HCT116 (cell line): ENCODE measurements at regions not wholly inside any gene's neighbourhood (a gene's known extent, or its start where the extent isn't known, plus 50 kb on each side); places are given as distances from the start of the nearest gene placed in this dataset.

Experiments used
- ATAC-seq: fragments of 200-7000 bp; cut with Tn5 transposase; 2 replicates; pipeline ENCODE4 v1.9.1; 2020; ENCODE audit warnings: mild to moderate bottlenecking, moderate library complexity
- BruUV-seq: library from RNA; stranded (reverse); fragments of 400-500 nt; replicated peaks from 2 replicates; lab custom pipeline; 2021; lab: Mats Ljungman, UMichigan
- CTCF ChIA-PET: fragments of 300-600 bp; sonication (Branson Sonifier 250); formaldehyde crosslinking; loops from one replicate; lab custom pipeline; 2021; ENCODE audit warnings: antibody characterized with exemption; lab: Charles Lee
- POLR2A ChIA-PET: fragments of 300-600, 350-600 bp; sonication (Branson Sonifier 250); formaldehyde crosslinking; loops from one replicate; lab custom pipeline; 2021; ENCODE audit warnings: antibody characterized with exemption; lab: Charles Lee
- RAD21 ChIA-PET, 2 experiments: fragments of 300-600 bp; sonication (Branson Sonifier 250); formaldehyde crosslinking; loops; one replicate each; lab custom pipeline; 2023; ENCODE audit warnings: low total read pairs in 2 of 2; ENCODE audit not compliant: uncharacterized antibody in 2 of 2, unreplicated experiment in 2 of 2, low non-redundant PET in 1 of 2; lab: Charles Lee
- DNase-seq: peaks from one replicate; pipeline ENCODE4 v3.0.0-alpha.2; 2010; ENCODE audit warnings: low read depth, low spot score
- H2AFZ ChIP-seq: fragments of 200-600 bp; shearing (Covaris generic), sonication (generic); 2 replicates; pipeline ENCODE4 v1.6.1; 2017; ENCODE audit warnings: low read depth, mixed run types, mixed read lengths, antibody characterized with exemption, low read length; ENCODE audit not compliant: poor library complexity, severe bottlenecking
- H3K27ac ChIP-seq: 2 replicates; pipeline ENCODE4 v1.5.1; 2012; ENCODE audit warnings: low read depth, low read length
- H3K27me3 ChIP-seq: fragments of 200-600 bp; sonication (generic); 2 replicates; pipeline ENCODE4 v1.6.1; 2016; ENCODE audit warnings: mixed run types, low read length, mixed read lengths; ENCODE audit not compliant: insufficient read depth
- H3K36me3 ChIP-seq, 2 experiments: fragments of 200-500 bp in 1 of 2; fragments of 200-600 bp in 1 of 2; sonication (Bioruptor generic) in 1 of 2; sonication (generic) in 1 of 2; 2 replicates each; pipeline versions ENCODE4 v1.5.1 to v1.6.1; 2014 to 2016; ENCODE audit warnings: low read length in 2 of 2, inconsistent platforms in 1 of 2, mixed read lengths in 1 of 2, mixed run types in 1 of 2; ENCODE audit not compliant: insufficient read depth in 2 of 2, control insufficient read depth in 1 of 2
- H3K4me1 ChIP-seq, 2 experiments: fragments of 200-600 bp in 1 of 2; sonication (generic) in 1 of 2; 2 replicates each; pipeline versions ENCODE4 v1.5.1 to v1.6.1; 2012 to 2017; ENCODE audit warnings: low read length in 2 of 2, inconsistent platforms in 1 of 2, mild to moderate bottlenecking in 1 of 2, mixed read lengths in 1 of 2, mixed run types in 1 of 2, moderate library complexity in 1 of 2; ENCODE audit not compliant: insufficient read depth in 2 of 2, control insufficient read depth in 1 of 2
- H3K4me2 ChIP-seq: fragments of 200-600 bp; sonication (generic); 2 replicates; pipeline ENCODE4 v1.6.1; 2017; ENCODE audit warnings: mixed run types, low read length, mixed read lengths
- H3K4me3 ChIP-seq, 2 experiments: fragments of 200-600 bp in 1 of 2; sonication (generic) in 1 of 2; replicated peaks in 1 of 2; 2 replicates each; pipeline ENCODE4 v1.5.1; 2011 to 2016; ENCODE audit warnings: low read length in 2 of 2, control low read depth in 1 of 2, low read depth in 1 of 2, mild to moderate bottlenecking in 1 of 2, mixed read lengths in 1 of 2, mixed run types in 1 of 2
- H3K79me2 ChIP-seq: fragments of 200-600 bp; sonication (generic); 2 replicates; pipeline ENCODE4 v1.6.1; 2017; ENCODE audit warnings: mild to moderate bottlenecking, mixed run types, low read length, moderate library complexity, mixed read lengths; ENCODE audit not compliant: insufficient read depth
- H3K9ac ChIP-seq: fragments of 200-600 bp; sonication (generic); 2 replicates; pipeline ENCODE4 v1.6.1; 2016; ENCODE audit warnings: low read length, mixed read lengths
- H3K9me2 ChIP-seq: fragments of 200-600 bp; sonication (generic), shearing (Covaris generic); 2 replicates; pipeline ENCODE4 v1.6.1; 2017; ENCODE audit warnings: mixed run types, mild to moderate bottlenecking, moderate library complexity; ENCODE audit not compliant: insufficient read depth
- H3K9me3 ChIP-seq, 2 experiments: fragments of 200-500 bp in 1 of 2; fragments of 200-600 bp in 1 of 2; sonication (Bioruptor generic) in 1 of 2; sonication (generic) in 1 of 2; 2 replicates each; pipeline ENCODE4 v1.6.1; 2014 to 2017; ENCODE audit warnings: low read length in 2 of 2, mixed read lengths in 2 of 2, inconsistent platforms in 1 of 2, low read depth in 1 of 2, mild to moderate bottlenecking in 1 of 2, mixed run types in 1 of 2, moderate library complexity in 1 of 2; ENCODE audit not compliant: control insufficient read depth in 1 of 2, insufficient read depth in 1 of 2
- H4K20me1 ChIP-seq: fragments of 200-600 bp; sonication (generic), shearing (Covaris generic); 2 replicates; pipeline ENCODE4 v1.6.1; 2017; ENCODE audit warnings: mixed run types, mild to moderate bottlenecking, moderate library complexity; ENCODE audit not compliant: insufficient read depth
- CEBPB ChIP-seq: IDR thresholded peaks from 2 replicates; pipeline ENCODE4 v1.6.1; 2012; ENCODE audit warnings: low read depth
- EZH2 ChIP-seq: fragments of 200-600 bp; sonication (generic); IDR thresholded peaks from 2 replicates; pipeline ENCODE4 v1.6.1; 2017; ENCODE audit warnings: antibody characterized with exemption, mixed run types
- EZH2phosphoT487 ChIP-seq: fragments of 200-600 bp; IDR thresholded peaks from 2 replicates; pipeline ENCODE4 v1.6.1; 2018; ENCODE audit warnings: antibody characterized with exemption, borderline replicate concordance
- SRF ChIP-seq: IDR thresholded peaks from 2 replicates; pipeline ENCODE4 v1.6.1; 2012; ENCODE audit warnings: low read depth
- YY1 ChIP-seq: IDR thresholded peaks from 2 replicates; pipeline ENCODE4 v1.6.1; 2011; ENCODE audit warnings: low read length, low read depth, moderate library complexity, mild to moderate bottlenecking; ENCODE audit not compliant: insufficient replicate concordance; ENCODE audit errors: extremely low read depth
- ZFX ChIP-seq: fragments of 450-650 bp; IDR thresholded peaks from 2 replicates; pipeline ENCODE4 v1.6.1; 2017
- ZNF274 ChIP-seq: fragments of 200-500 bp; sonication (Bioruptor generic); IDR thresholded peaks from 2 replicates; pipeline ENCODE4 v1.6.1; 2014; ENCODE audit warnings: mild to moderate bottlenecking, low read depth, low read length, inconsistent platforms
- intact Hi-C: fragments of 100-400 bp; cut with micrococcal nuclease; formaldehyde crosslinking; loops from 2 replicates; pipeline ENCODE4 v1.10.0; 2022
- TF ChIP-seq, protein P1 (sequence below): IDR thresholded peaks from 2 replicates; pipeline ENCODE4 v1.6.1; 2012; ENCODE audit warnings: low read depth
- TF ChIP-seq, protein P2 (sequence below): IDR thresholded peaks from 2 replicates; pipeline ENCODE4 v1.6.1; 2012
- TF ChIP-seq, protein P3 (sequence below): IDR thresholded peaks from 2 replicates; pipeline ENCODE4 v1.6.1; 2011; ENCODE audit warnings: mild to moderate bottlenecking, low read length, moderate library complexity; ENCODE audit not compliant: insufficient replicate concordance; ENCODE audit errors: extremely low read depth
- TF ChIP-seq, protein P4 (sequence below), 3 experiments: fragments of 200-600 bp in 1 of 3; sonication (generic) in 1 of 3; IDR thresholded peaks in 2 of 3; conservative IDR thresholded peaks in 1 of 3; 2 replicates each; pipeline ENCODE4 v1.5.1; 2012 to 2017; ENCODE audit warnings: low read depth in 2 of 3, low read length in 2 of 3, antibody characterized with exemption in 1 of 3, borderline replicate concordance in 1 of 3, control low read depth in 1 of 3, mild to moderate bottlenecking in 1 of 3, mixed read lengths in 1 of 3, mixed run types in 1 of 3, moderate library complexity in 1 of 3; ENCODE audit not compliant: insufficient read depth in 1 of 3

DNA sequence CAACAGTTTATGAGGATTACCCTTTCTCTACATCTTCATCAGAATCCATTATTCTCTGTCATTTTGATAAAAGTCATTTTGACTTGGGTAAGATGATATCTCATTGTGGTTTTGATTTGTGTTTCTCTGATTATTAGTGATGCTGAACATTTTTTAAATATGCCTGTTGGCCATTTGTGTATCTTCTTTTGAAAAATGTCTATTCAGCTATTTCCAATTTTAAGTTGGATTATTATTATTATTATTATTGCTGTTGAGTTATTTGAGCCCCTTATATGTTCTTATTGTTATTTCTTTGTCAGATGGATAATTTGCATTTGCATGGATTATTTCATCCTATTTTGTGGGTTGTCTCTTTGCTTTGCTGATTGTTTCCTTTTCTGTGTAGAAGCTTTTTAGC lies 421.2 kb upstream of the LMCD1 start (continued):
- TF ChIP-seq, protein P1, sequence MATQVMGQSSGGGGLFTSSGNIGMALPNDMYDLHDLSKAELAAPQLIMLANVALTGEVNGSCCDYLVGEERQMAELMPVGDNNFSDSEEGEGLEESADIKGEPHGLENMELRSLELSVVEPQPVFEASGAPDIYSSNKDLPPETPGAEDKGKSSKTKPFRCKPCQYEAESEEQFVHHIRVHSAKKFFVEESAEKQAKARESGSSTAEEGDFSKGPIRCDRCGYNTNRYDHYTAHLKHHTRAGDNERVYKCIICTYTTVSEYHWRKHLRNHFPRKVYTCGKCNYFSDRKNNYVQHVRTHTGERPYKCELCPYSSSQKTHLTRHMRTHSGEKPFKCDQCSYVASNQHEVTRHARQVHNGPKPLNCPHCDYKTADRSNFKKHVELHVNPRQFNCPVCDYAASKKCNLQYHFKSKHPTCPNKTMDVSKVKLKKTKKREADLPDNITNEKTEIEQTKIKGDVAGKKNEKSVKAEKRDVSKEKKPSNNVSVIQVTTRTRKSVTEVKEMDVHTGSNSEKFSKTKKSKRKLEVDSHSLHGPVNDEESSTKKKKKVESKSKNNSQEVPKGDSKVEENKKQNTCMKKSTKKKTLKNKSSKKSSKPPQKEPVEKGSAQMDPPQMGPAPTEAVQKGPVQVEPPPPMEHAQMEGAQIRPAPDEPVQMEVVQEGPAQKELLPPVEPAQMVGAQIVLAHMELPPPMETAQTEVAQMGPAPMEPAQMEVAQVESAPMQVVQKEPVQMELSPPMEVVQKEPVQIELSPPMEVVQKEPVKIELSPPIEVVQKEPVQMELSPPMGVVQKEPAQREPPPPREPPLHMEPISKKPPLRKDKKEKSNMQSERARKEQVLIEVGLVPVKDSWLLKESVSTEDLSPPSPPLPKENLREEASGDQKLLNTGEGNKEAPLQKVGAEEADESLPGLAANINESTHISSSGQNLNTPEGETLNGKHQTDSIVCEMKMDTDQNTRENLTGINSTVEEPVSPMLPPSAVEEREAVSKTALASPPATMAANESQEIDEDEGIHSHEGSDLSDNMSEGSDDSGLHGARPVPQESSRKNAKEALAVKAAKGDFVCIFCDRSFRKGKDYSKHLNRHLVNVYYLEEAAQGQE, result no peak
- TF ChIP-seq ZFX (no peak), SRF (no peak), EZH2phosphoT487 (no peak), ZNF274 (no peak), CEBPB (no peak)

GRCh38 chr3:8085498-8085897 lies 416.1 kb upstream of the LMCD1 start:
- intact Hi-C loops, result no loop called here
- BruUV-seq, result no TSS peak
- CTCF ChIA-PET, result no interaction called here

More at GRCh38 chr3:8085498-8085897, 416.1 kb upstream of the LMCD1 start:
- no peak overlapping the region for H3K4me2 ChIP-seq
- no peak for DNase-seq
- ChIA-PET RAD21 (no interaction called here), POLR2A (no interaction called here)
- no peaks in the 10 kb centered on the region for H4K20me1 ChIP-seq
- no peaks in the 10 kb centered on the region for H3K79me2 ChIP-seq
- no peak overlapping the region for H3K9ac ChIP-seq
- no peaks in the 10 kb centered on the region for H3K9me2 ChIP-seq
- ATAC-seq, result no peak
- H3K4me3 ChIP-seq, result no peak overlapping the region
- no peaks in the 10 kb centered on the region for H3K36me3 ChIP-seq
- TF ChIP-seq, protein P2, sequence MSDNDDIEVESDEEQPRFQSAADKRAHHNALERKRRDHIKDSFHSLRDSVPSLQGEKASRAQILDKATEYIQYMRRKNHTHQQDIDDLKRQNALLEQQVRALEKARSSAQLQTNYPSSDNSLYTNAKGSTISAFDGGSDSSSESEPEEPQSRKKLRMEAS, result no peak
- TF ChIP-seq CEBPB (no peak), EZH2phosphoT487 (no peak), YY1 (no peak), EZH2 (no peak)
- TF ChIP-seq, protein P3, sequence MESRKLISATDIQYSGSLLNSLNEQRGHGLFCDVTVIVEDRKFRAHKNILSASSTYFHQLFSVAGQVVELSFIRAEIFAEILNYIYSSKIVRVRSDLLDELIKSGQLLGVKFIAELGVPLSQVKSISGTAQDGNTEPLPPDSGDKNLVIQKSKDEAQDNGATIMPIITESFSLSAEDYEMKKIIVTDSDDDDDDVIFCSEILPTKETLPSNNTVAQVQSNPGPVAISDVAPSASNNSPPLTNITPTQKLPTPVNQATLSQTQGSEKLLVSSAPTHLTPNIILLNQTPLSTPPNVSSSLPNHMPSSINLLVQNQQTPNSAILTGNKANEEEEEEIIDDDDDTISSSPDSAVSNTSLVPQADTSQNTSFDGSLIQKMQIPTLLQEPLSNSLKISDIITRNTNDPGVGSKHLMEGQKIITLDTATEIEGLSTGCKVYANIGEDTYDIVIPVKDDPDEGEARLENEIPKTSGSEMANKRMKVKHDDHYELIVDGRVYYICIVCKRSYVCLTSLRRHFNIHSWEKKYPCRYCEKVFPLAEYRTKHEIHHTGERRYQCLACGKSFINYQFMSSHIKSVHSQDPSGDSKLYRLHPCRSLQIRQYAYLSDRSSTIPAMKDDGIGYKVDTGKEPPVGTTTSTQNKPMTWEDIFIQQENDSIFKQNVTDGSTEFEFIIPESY, result no peak
- TF ChIP-seq, protein P4, sequence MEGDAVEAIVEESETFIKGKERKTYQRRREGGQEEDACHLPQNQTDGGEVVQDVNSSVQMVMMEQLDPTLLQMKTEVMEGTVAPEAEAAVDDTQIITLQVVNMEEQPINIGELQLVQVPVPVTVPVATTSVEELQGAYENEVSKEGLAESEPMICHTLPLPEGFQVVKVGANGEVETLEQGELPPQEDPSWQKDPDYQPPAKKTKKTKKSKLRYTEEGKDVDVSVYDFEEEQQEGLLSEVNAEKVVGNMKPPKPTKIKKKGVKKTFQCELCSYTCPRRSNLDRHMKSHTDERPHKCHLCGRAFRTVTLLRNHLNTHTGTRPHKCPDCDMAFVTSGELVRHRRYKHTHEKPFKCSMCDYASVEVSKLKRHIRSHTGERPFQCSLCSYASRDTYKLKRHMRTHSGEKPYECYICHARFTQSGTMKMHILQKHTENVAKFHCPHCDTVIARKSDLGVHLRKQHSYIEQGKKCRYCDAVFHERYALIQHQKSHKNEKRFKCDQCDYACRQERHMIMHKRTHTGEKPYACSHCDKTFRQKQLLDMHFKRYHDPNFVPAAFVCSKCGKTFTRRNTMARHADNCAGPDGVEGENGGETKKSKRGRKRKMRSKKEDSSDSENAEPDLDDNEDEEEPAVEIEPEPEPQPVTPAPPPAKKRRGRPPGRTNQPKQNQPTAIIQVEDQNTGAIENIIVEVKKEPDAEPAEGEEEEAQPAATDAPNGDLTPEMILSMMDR (IDR thresholded peaks at IDR 0.05 in 2 of 3, conservative IDR thresholded peaks at IDR 0.05 in 1 of 3; ENCODE audit: borderline replicate concordance in 1 of 3, insufficient read depth in 1 of 3, low read depth in 2 of 3, low read length in 2 of 3), result no peak
- H2AFZ ChIP-seq, result no peak overlapping the region
- H3K4me1 ChIP-seq, result no peaks in the 10 kb centered on the region
- H3K27ac ChIP-seq, result no peak overlapping the region
- H3K27me3 ChIP-seq, result no peaks in the 10 kb centered on the region
- no peaks in the 10 kb centered on the region for H3K9me3 ChIP-seq
